HEK293T (cell line): ENCODE measurements at regions not wholly inside any gene's neighbourhood (a gene's known extent, or its start where the extent isn't known, plus 50 kb on each side); places are given as distances from the start of the nearest gene placed in this dataset.

Experiments used
- ARNT ChIP-seq: fragments of 450-650 bp; IDR thresholded peaks from 2 replicates; pipeline ENCODE4 v1.6.1; 2017; ENCODE audit warnings: mild to moderate bottlenecking
- BHLHE40 ChIP-seq: fragments of 450-650 bp; IDR thresholded peaks from 2 replicates; pipeline ENCODE4 v1.6.1; 2016; ENCODE audit warnings: mild to moderate bottlenecking, moderate library complexity, borderline replicate concordance
- ELF4 ChIP-seq: fragments of 450-650 bp; IDR thresholded peaks from 2 replicates; pipeline ENCODE4 v1.6.1; 2017; ENCODE audit warnings: antibody characterized with exemption
- FOXA1 ChIP-seq: fragments of 450-650 bp; IDR thresholded peaks from 2 replicates; pipeline ENCODE4 v1.6.1; 2016; ENCODE audit warnings: mild to moderate bottlenecking
- FOXK2 ChIP-seq: fragments of 450-650 bp; IDR thresholded peaks from 2 replicates; pipeline ENCODE4 v1.6.1; 2016; ENCODE audit warnings: mild to moderate bottlenecking
- FOXM1 ChIP-seq: fragments of 450-650 bp; IDR thresholded peaks from 2 replicates; pipeline ENCODE4 v1.6.1; 2017; ENCODE audit warnings: mild to moderate bottlenecking, borderline replicate concordance
- HDGF ChIP-seq: fragments of 450-650 bp; IDR thresholded peaks from 2 replicates; pipeline ENCODE4 v1.6.1; 2017; ENCODE audit warnings: antibody characterized with exemption, borderline replicate concordance
- L3MBTL2 ChIP-seq: fragments of 450-650 bp; conservative IDR thresholded peaks from 2 replicates; pipeline ENCODE4 v1.6.1; 2016; ENCODE audit warnings: mild to moderate bottlenecking
- NFRKB ChIP-seq: fragments of 450-650 bp; IDR thresholded peaks from 2 replicates; pipeline ENCODE4 v1.6.1; 2016; ENCODE audit warnings: mild to moderate bottlenecking, moderate library complexity
- SP1 ChIP-seq: fragments of 450-650 bp; IDR thresholded peaks from 2 replicates; pipeline ENCODE4 v1.6.1; 2017
- SUZ12 ChIP-seq: fragments of 450-650 bp; IDR thresholded peaks from 2 replicates; pipeline ENCODE4 v1.6.1; 2016; ENCODE audit warnings: mild to moderate bottlenecking
- TARDBP ChIP-seq: fragments of 450-650 bp; IDR thresholded peaks from 2 replicates; pipeline ENCODE4 v1.6.1; 2016
- ZNF384 ChIP-seq: fragments of 450-650 bp; IDR thresholded peaks from 2 replicates; pipeline ENCODE4 v1.6.1; 2016
- TF ChIP-seq, protein P1 (sequence below): fragments of 450-650 bp; IDR thresholded peaks from 2 replicates; pipeline ENCODE4 v1.6.1; 2016

DNA sequence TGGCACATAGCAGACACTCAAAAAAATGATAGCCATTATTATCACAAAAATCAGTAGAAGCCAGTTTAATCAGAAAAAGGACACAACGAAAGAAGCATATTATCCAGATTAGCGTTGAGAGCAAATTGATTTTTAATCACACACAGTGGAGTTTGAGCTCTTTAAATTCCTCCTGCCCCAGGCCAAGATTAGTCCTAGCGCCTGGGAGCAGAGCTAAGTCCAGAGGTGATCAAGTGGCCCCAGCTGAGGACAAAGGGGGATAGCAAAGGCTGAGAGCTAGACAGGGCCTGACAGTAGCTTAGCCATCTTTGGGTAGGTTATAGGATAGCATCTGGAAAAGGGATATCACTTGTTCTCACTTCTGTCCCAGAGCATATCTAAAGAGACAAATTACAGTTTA is 133.6 kb downstream of the NXPE2 start:
- TF ChIP-seq SP1: no peak
- TF ChIP-seq ZNF384: no peak
- TF ChIP-seq, protein P1, sequence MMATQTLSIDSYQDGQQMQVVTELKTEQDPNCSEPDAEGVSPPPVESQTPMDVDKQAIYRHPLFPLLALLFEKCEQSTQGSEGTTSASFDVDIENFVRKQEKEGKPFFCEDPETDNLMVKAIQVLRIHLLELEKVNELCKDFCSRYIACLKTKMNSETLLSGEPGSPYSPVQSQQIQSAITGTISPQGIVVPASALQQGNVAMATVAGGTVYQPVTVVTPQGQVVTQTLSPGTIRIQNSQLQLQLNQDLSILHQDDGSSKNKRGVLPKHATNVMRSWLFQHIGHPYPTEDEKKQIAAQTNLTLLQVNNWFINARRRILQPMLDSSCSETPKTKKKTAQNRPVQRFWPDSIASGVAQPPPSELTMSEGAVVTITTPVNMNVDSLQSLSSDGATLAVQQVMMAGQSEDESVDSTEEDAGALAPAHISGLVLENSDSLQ: no peak
- no peak for TF ChIP-seq FOXK2
- no peak for TF ChIP-seq HDGF
- TF ChIP-seq L3MBTL2: no peak
- no peak for TF ChIP-seq FOXM1
- no peak for TF ChIP-seq ELF4
- no peak for TF ChIP-seq SUZ12
- TF ChIP-seq FOXA1: no peak
- TF ChIP-seq BHLHE40: no peak
- no peak for TF ChIP-seq ARNT
- no peak for TF ChIP-seq NFRKB
- no peak for TF ChIP-seq TARDBP
